ENCODE measurements at regions not wholly inside any gene's neighbourhood (a gene's known extent, or its start where the extent isn't known, plus 50 kb on each side); places are given as distances from the start of the nearest gene placed in this dataset.

DNA sequence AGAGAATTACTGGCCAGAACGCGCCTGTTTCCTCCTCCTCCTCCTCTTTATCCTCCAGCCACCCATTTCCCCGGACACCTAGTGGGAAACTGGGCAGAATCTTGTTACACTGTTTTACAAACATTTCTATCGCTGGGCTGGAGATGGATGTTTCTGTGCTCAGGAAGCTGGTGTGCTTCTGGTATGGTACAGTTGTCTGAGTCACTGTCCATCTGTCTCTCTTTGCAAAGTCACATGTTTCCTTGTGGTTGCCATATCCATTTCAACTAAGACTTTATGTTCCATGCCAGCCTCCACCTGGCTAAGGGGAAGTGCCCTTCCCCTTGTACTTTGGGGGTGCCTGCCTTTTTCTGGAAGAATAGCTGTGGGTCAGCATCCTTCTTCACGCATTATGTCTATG is 52.9 kb upstream of the SLC22A16 start:
- H3K27ac ChIP-seq, result peak overlapping the region in 1 of 2 donors; percentile 28
- no peak for DNase-seq (ENCODE audit: low spot score)
- TF ChIP-seq, protein P1, sequence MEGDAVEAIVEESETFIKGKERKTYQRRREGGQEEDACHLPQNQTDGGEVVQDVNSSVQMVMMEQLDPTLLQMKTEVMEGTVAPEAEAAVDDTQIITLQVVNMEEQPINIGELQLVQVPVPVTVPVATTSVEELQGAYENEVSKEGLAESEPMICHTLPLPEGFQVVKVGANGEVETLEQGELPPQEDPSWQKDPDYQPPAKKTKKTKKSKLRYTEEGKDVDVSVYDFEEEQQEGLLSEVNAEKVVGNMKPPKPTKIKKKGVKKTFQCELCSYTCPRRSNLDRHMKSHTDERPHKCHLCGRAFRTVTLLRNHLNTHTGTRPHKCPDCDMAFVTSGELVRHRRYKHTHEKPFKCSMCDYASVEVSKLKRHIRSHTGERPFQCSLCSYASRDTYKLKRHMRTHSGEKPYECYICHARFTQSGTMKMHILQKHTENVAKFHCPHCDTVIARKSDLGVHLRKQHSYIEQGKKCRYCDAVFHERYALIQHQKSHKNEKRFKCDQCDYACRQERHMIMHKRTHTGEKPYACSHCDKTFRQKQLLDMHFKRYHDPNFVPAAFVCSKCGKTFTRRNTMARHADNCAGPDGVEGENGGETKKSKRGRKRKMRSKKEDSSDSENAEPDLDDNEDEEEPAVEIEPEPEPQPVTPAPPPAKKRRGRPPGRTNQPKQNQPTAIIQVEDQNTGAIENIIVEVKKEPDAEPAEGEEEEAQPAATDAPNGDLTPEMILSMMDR (IDR thresholded peaks at IDR 0.05), result no peak
- no peak overlapping the region for H3K4me3 ChIP-seq

DNA sequence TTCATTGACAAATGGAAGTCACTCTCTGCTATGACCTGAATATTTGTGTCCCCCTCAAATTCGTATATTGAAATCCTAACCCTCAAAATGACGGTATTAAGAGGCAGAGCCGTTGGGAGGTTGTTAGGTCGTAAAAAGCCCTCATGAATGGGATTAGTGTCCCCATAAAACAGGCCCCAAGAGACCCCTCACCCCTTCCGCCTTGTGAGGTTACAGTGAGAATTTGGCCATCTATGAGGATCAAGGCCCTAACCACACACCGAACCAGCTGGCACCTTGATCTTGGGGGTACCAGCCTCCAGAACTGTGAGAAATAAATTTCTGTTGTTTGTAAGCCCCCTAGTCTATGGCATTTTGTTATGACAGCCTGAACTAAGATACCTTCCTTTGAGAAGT is 52.5 kb upstream of the SLC22A16 start:
- no peak overlapping the region for H3K4me3 ChIP-seq
- no peak for DNase-seq (ENCODE audit: low spot score)
- peak overlapping the region in 1 of 2 donors; percentile 28 for H3K27ac ChIP-seq
- TF ChIP-seq, protein P1 (IDR thresholded peaks at IDR 0.05), result no peak

DNA sequence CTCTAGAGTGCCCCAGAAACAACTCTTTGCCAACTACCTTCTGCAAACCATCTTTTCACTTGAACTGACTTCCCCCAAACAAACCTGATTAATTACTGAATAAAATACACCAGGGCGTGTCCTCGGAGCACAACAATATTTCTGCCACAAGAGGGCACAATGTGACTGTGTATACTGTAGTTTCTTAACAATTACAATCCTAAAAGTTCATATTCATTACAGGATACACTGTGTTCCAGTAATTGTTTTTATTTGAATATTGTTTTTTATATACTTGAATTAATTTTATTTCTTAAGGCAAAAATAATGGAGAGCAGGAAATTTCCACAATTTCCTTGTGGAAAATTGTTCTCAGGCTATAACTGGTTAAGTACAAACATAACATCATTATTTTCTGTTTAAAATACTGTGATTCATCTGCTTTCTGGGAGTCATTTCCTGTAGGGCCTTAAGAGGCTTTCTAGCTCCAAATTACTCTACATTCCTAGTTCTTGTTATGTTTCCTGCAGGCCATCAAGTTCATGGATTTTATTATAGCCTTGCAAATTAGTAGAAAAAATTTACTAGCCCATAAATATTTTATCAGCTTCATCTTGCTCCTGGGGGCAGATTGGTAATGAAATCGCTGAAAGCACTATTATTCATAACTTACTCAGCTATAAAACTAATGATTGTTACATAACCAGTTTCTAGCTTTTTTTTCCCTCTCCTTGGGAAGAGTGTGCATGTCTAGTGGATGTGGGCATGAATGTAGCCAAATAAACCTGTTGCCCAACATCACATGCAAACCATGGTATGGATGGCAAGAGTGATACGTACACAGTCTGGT is 51.9 kb upstream of the SLC22A16 start:
- Histone ChIP-seq H3K4me3 (no peak overlapping the region), H3K27ac (peak overlapping the region in 1 of 2 donors; percentile 28)
- TF ChIP-seq, protein P1 (IDR thresholded peaks at IDR 0.05), result peak; percentile 76
- DNase-seq (ENCODE audit: low spot score), result no peak

DNA sequence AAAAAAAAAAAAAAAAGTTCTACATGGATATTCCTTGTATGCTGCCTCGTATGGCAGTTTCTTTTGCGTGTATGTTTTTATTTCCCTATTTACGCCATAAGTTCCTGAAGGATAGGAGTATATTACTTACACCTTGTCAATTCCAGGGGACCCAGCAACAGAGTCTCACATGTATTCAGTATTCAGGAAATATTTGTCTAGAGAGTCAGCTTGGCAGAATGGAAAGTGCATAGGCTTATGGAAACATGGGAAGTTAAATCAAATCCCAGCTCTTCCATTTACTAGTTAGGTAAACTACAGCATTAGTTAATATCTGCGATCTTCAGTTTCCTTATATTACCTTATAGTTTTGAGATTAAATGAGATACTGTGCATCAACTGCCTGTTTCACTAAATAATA is 51.1 kb upstream of the SLC22A16 start:
- DNase-seq (ENCODE audit: low spot score), result no peak

DNA sequence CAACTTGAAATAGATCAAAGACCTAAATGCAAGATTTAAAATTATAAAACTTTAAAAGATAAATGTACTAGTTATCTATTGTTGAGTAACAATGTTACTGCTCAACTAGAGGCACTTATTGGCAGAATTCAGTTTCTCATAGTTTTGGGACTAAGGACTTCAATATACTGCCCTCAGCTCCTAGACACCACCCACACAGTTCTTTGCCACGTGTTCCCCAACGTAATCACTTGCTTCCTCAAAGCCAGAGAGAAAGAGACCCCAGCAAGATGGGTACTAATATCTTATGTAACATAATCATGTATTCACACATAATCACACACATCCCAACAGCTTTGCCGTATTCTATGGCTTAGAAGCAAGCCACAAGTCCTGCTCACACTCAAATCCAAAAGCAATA is 50.3 kb upstream of the SLC22A16 start:
- Histone ChIP-seq H3K4me3 (no peak overlapping the region), H3K27ac (no peak overlapping the region)
- no peak for DNase-seq (ENCODE audit: low spot score)
- TF ChIP-seq, protein P1 (IDR thresholded peaks at IDR 0.05), result no peak

More for the DNA sequence above, 51.1 kb upstream of the SLC22A16 start:
- Histone ChIP-seq H3K27ac (no peak overlapping the region), H3K4me3 (no peak overlapping the region)
- TF ChIP-seq, protein P1 (IDR thresholded peaks at IDR 0.05), result no peak

All from coronary artery (tissue), 2 donors.